OCI-LY7 (cell line): ENCODE measurements at regions not wholly inside any gene's neighbourhood (a gene's known extent, or its start where the extent isn't known, plus 50 kb on each side); places are given as distances from the start of the nearest gene placed in this dataset.

Experiments
- EZH2phosphoT487 ChIP-seq: fragments of 200-600 bp; sonication (generic); IDR thresholded peaks from 2 replicates; pipeline ENCODE4 v1.6.1; 2018; ENCODE audit warnings: low read depth, borderline replicate concordance, mild to moderate bottlenecking, mixed run types, antibody characterized with exemption, low read length, moderate library complexity, mixed read lengths
- TF ChIP-seq, protein P1 (sequence below): fragments of 200-600 bp; sonication (generic); conservative IDR thresholded peaks from 2 replicates; pipeline ENCODE4 v1.5.1; 2014; ENCODE audit warnings: mild to moderate bottlenecking, antibody characterized with exemption, low read length, moderate library complexity, mixed read lengths

DNA sequence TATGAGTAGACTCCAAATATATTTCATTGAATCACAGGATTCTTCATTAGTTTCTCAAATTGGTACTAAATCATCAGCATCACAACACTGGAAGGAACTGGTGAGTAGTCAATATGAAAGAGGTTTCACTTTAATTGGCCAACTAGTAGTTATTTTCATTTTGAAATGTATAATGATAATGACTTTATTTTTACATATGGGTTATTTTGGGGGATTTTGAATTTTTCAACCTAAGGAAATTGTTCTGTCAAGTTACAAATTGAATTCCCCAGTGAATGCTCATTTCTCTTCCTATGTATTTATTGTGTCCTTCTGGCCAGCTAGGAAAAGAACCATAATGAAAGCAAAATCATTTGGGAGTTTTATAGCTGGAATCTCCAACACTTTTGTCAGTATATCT is 174.2 kb upstream of the ATP2B1 start:
- TF ChIP-seq, protein P1, sequence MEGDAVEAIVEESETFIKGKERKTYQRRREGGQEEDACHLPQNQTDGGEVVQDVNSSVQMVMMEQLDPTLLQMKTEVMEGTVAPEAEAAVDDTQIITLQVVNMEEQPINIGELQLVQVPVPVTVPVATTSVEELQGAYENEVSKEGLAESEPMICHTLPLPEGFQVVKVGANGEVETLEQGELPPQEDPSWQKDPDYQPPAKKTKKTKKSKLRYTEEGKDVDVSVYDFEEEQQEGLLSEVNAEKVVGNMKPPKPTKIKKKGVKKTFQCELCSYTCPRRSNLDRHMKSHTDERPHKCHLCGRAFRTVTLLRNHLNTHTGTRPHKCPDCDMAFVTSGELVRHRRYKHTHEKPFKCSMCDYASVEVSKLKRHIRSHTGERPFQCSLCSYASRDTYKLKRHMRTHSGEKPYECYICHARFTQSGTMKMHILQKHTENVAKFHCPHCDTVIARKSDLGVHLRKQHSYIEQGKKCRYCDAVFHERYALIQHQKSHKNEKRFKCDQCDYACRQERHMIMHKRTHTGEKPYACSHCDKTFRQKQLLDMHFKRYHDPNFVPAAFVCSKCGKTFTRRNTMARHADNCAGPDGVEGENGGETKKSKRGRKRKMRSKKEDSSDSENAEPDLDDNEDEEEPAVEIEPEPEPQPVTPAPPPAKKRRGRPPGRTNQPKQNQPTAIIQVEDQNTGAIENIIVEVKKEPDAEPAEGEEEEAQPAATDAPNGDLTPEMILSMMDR, result no peak
- TF ChIP-seq EZH2phosphoT487, result no peak
